ENCODE measurements at regions not wholly inside any gene's neighbourhood (a gene's known extent, or its start where the extent isn't known, plus 50 kb on each side); places are given as distances from the start of the nearest gene placed in this dataset.

GRCh38 chr22:49163960-49164690 lies 663.5 kb downstream of the BRD1 start (continued):
- TF ChIP-seq ZBTB33 (IDR thresholded peaks at IDR 0.05; ENCODE audit: extremely low read depth, insufficient replicate concordance, low read length) (no peak), REST (IDR thresholded peaks at IDR 0.05; ENCODE audit: low read depth) (no peak), EZH2phosphoT487 (IDR thresholded peaks at IDR 0.05; ENCODE audit: borderline replicate concordance) (no peak)

GRCh38 chr22:49163258-49163959 lies 664.3 kb downstream of the BRD1 start:
- Histone ChIP-seq H4K20me1 (ENCODE audit: insufficient read depth) (no peaks in the 10 kb centered on the region), H3K79me2 (ENCODE audit: insufficient read depth, low read length) (no peaks in the 10 kb centered on the region), H3K27me3 (ENCODE audit: insufficient read depth, low read length) (peaks cover 18% of the 10 kb centered on the region), H3K4me2 (ENCODE audit: low read length) (no peak overlapping the region), H3K4me1 (ENCODE audit: control insufficient read depth in 1 of 2, insufficient read depth in 2 of 2, low read length in 2 of 2) (no peaks in the 10 kb centered on the region), H3K27ac (ENCODE audit: low read depth, low read length) (no peak overlapping the region), H3K9me2 (ENCODE audit: insufficient read depth) (no peaks in the 10 kb centered on the region), H2AFZ (ENCODE audit: low read depth, low read length, poor library complexity, severe bottlenecking) (no peak overlapping the region), H3K9me3 (ENCODE audit: control insufficient read depth in 1 of 2, insufficient read depth in 1 of 2, low read depth in 1 of 2, low read length in 2 of 2) (no peaks in the 10 kb centered on the region), H3K4me3 (replicated peaks in 1 of 2; ENCODE audit: low read depth in 1 of 2, low read length in 2 of 2) (no peak overlapping the region), H3K9ac (ENCODE audit: low read length) (no peak overlapping the region), H3K36me3 (ENCODE audit: control insufficient read depth in 1 of 2, insufficient read depth in 2 of 2, low read length in 2 of 2) (no peaks in the 10 kb centered on the region)
- intact Hi-C loops (cut with micrococcal nuclease): no loop called here
- no TSS peak for BruUV-seq (replicated peaks)
- DNase-seq (ENCODE audit: low read depth, low spot score): no peak
- ChIA-PET RAD21 (ENCODE audit: low non-redundant PET in 1 of 2, low total read pairs in 2 of 2, uncharacterized antibody in 2 of 2, unreplicated experiment in 2 of 2) (no interaction called here), POLR2A (no interaction called here), CTCF (no interaction called here)
- TF ChIP-seq ZBTB33 (IDR thresholded peaks at IDR 0.05; ENCODE audit: extremely low read depth, insufficient replicate concordance, low read length): no peak
- TF ChIP-seq EZH2 (IDR thresholded peaks at IDR 0.05): no peak
- no peak for TF ChIP-seq CTCF (IDR thresholded peaks at IDR 0.05 in 2 of 3, conservative IDR thresholded peaks at IDR 0.05 in 1 of 3; ENCODE audit: borderline replicate concordance in 1 of 3, insufficient read depth in 1 of 3, low read depth in 2 of 3, low read length in 2 of 3)
- no peak for TF ChIP-seq FOSL1 (IDR thresholded peaks at IDR 0.05; ENCODE audit: low read depth)
- no peak for TF ChIP-seq SP1 (IDR thresholded peaks at IDR 0.05; ENCODE audit: low read depth)
- TF ChIP-seq RAD21 (IDR thresholded peaks at IDR 0.05; ENCODE audit: low read depth): no peak
- ATAC-seq: no peak
